Stimulated activated CD4-positive, alpha-beta T cell treated with anti-CD3 and anti-CD28 coated beads, TNF-alpha, amount 100 ng/mL, for 4 hours (primary cell): ENCODE measurements at regions not wholly inside any gene's neighbourhood (a gene's known extent, or its start where the extent isn't known, plus 50 kb on each side); places are given as distances from the start of the nearest gene placed in this dataset.
"Not testable (repeated sequence)": the region's sequence is repeated elsewhere in the genome, so short reads cannot be mapped to it uniquely, and the experiment has no call there.

Experiments
- DNase-seq, 3 experiments: peaks; one replicate each; pipeline ENCODE4 v3.0.0-alpha.2; 2020; ENCODE audit warnings: low read depth in 3 of 3

DNA sequence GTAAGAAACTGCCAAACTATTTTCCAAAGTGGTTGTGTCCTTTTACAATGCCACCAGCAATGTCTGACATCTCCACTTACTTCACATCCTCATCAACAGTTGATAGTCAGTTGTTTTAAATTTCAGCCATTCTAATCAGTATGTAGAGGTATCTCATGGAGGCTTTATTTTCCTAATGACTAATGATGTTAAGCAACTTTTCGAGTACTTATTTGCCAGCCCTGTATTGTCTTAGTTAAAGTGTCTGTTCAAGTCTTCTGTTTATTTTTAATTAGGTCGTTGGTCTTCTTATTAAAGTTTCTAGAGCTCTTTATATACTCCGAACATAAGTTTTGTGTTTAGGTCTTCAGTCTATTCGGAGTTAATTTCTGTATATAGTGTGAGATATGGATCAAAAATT lies 54.9 kb upstream of the NBPF12 start:
- DNase-seq: not testable (repeated sequence)

DNA sequence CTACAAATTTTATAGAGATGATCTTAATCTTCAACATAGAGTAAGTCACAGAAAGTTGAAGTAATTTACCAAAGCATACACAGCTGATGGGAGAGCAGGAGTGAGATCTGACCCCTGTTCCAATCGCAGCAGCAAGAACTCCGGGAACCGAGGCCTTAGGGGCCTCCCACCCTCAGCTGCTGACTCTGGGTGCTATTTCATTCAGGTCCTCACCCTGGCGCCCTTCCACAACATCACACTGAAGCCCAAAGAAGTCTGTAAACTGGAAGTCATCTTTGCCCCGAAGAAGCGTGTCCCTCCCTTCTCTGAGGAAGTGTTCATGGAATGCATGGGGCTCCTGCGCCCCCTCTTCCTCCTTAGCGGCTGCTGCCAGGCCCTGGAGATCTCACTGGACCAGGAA lies 57.0 kb upstream of the NBPF12 start:
- not testable (repeated sequence) for DNase-seq

DNA sequence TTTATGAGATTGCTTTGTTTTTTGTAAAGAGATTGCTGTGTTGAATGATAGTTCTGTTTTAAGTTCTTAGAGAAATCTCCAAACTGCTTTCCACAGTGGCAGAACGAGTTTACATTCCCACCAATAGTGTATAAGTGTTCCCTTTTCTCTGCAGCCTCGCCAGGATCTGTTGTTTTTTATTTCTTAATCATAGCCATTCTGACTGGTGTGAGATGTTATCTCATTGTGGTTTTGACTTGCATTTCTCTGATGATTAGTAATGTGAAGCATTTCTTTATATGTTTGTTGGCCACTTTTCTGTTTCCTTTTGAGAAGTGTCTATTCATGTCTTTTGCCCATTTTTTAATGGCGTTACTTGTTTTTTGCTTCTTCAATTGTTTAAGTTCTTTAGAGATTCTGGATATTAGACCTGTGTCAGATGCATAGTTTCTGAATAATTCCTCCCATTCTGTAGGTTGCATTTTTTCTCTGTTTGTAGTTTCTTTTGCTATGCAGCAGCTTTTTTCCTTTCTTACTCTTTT lies 74.3 kb upstream of the NBPF12 start:
- not testable (repeated sequence) for DNase-seq

DNA sequence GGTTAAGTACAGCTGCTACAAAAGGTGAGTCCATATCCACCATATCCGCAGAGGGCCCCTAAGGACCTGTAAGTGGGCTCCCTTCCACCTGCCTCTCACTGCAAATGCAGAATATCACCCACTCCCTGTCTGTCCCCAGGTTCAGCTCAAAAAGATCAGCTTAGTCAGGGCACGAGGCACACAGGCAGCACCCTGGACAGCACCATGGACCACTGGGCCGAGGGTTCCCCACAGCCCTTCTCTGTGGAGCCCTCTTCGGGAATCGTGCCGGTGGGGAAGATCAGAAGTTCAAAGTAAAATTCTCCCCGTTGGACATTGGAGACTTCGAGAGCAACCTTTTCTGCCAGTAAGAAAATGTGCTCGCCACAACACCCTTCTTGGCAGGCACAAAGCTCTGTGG lies 85.0 kb upstream of the NBPF12 start:
- DNase-seq: not testable (repeated sequence)

DNA sequence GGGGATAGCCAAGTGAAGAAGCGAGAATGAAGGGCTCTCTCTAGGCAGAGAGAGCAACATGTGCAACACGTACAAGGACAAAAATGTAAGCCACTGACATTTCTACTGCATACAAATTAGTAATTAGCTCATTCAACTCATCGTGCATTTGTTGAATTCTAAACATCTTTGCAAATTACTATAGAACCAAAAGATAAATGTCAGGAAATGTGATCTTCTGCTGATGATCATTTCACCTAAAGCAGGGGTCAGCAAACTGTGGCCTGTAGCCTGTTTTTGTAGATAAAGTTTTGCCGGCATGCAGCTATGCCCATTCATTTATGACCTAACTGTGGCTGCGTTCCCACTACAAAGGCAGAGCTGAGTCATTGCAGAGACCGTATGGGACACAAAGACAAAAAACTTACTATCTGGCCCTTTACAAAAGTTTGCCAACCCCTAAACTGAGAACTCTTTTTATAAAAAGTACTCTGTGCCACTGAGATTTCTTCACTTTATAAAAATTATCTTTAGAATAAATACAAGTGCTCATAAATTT lies 87.7 kb upstream of the NBPF12 start:
- DNase-seq: not testable (repeated sequence)

DNA sequence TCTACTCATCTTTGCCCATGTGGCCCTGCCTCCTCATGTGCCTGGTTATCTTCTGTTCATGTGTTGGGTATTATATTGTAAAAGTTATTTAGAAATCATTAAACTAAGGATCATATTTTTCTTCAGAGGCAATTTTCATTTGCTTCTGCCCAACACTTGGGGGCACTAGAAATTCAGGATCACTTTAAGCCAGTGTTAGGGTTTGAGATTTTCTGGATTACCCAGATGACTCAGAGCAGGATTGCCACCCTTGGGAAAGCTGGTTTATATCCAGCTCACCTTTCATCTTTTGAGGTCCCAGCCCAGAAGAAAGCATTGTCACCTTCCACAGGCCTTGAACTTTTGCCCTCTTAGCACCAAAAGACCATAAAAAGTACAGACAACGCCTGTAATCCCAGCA lies 99.4 kb upstream of the NBPF12 start:
- not testable (repeated sequence) for DNase-seq

DNA sequence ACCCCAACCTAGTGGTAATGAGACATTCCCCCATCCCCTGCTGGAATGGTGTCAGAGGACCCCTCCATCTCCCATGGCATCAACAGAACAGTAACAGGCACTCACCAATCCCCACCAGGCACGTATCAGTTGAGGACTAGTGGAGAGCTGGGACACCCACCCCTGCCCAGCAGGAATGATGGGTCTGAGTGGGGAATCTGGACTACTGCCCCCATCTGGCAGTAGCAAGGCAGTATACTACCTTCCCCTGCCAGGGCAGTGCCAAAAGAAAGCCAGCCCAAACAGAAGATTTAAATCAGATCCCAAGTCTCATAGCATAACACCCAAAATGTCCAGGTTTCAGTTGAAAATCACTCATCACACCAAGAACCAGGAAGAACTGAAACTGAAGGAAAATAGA lies 111.2 kb upstream of the NBPF12 start:
- DNase-seq: not testable (repeated sequence)

DNA sequence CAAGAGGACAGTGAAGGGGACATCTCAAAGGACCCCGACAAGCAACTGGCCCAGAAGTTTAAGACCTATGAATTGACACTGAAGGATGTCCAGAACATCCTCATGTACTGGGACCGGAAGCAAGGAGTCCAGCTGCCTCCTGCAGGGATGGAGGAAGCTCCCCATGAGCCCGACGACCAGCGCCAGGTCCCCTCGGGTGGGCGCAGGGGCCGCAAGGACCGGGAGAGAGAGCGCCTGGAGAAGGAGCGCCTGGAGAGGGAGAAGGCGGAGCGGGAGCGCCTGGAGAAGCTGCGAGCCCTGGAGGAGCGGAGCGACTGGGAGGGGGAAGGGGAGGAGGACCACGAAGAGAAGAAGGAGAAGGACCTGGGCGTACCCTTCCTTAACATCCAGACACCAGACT lies 143.9 kb upstream of the NBPF12 start:
- DNase-seq: not testable (repeated sequence)

DNA sequence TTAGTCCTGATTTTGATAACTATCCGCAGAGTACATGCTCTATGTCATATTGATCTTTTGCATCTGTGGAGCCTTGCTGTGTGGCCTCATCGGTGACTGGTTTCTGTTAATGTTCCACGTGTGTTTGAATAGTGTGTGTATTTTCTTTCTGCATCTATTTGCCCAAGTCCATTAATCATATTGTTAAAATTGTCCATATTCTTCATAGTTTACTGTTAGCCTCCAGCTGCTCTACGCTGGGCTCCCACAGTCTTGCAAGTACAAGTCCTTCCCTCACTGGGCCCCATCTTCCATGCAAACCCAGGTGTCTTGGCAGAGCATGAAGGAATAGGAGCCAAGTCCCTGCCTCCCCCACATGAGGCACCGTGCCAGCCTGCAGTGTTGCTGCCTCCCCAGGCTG lies 145.4 kb upstream of the NBPF12 start:
- not testable (repeated sequence) for DNase-seq

DNA sequence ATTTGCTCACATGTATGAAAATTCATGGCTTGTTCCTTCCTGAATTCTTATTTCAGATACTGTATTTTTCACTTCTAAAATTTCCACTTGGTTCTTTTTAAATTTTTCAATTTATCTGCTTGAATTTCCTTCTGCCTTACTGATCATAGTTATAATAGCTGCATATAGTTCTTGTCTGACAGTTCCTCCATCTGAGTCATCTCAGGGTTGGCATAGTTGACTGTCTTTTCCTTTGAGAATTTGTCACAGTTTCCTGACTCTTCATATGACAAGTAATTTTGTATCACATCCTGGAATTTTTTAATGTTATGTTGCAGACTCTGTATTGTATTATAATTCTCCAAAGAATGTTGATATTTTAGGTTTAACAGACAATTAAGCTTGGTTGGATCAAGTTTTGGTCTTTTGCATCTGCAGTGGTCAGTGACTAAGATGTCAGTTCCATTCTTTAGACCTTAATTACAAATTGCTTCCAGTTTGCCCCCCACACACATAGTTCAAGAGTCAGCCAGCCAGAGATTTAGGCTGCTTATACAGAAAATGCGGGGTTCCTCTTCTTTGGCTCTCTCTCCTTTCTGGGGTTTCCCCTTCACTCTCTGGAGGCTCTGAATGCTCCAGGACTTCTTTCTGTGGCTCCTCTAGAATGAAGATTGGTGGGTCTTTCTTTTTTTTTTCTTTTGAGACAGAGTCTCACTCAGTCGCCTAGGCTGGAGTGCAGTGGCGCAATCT lies 153.7 kb upstream of the NBPF12 start:
- DNase-seq: not testable (repeated sequence)

DNA sequence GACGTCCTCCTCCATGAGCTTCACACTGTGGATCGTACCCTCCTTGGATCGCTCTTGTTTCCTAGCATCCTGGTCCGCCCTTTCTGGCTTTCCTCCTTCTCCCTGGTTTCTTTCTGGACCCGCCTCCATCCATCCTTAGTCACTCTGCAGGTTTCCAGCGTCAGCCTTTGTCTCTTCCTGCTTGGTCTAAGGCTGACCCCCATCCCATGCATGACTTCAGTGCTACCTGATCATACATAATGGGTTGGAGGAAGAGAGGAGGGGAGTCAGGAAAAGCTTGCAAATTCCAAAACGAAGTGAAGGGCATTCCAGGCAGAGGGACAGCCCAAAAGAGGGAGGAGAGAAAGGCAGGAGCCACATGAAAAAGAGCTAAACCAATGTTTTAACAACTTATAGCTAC lies 156.9 kb upstream of the NBPF12 start:
- not testable (repeated sequence) for DNase-seq

DNA sequence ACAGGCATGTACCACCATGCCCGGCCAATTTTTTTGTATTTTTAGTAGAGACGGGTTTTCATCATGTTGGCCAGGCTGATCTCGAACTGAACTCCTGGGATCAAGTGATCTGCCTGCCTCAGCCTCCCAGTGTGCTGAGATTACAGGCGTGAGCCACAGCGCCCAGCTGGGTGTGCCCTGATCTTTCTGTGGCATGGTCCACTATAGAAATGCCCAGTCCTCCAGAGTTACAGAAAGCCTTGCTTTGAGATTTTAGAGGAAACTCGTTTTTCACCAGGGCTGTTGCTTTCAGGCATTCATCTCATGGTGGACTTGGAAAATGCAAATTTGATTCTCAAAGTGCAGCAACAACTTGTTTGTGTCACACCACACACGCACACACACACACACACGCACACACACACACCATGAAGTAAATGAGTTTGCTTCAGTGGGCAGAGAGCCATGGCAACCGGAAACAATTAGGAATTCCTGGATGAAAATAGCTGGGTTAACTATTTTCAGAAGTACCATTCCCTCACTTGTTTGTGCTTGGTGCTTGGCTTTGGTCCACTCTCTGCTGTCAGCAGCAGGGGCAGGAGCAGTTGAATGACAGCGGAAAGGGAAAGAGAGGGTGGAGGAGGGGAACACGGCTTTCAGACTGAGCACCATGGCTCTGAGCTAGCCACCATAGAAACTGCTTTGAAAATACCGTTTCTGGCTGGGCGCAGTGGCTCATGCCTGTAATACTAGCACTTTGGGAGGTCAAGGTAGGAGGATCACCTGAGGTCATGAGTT lies 160.1 kb upstream of the NBPF12 start:
- DNase-seq: not testable (repeated sequence)

DNA sequence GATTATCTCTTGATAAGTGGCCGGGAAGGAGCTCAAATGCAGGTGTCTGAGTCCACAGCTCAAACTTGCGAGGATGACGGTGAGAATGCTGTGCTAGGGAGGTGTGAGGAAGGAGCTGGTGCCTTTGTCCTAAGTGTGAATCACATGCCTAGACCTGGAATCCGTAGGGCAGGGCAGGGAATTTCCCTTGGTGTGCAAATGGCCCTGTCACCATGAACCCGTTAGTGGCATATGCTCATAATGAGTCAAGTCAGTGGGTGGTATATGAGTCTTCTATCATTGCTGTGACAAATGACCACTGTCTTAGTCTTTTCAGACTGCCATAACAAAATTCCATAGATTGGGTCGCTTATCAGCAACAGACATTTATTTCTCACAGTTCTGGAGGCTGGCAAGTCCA lies 163.1 kb upstream of the NBPF12 start:
- not testable (repeated sequence) for DNase-seq

DNA sequence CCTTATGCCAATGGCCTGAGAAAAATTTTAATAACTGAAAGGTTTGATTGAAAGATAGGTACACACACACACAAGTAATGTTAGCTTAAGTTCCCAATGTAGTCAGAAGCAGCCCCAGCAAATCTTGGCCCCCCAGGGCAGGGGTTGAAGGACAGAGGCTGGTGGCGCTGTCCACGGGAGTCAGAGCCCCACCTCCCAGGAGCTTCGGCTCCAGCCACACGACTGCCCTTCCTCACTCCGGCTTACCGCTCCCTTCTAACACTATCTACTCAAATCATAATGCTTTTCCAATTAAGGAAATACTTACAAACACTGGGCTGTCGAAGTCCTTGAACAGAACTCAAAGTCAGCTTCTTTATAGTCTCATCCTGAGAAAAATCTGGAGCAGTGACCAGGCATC lies 163.9 kb upstream of the NBPF12 start:
- not testable (repeated sequence) for DNase-seq

DNA sequence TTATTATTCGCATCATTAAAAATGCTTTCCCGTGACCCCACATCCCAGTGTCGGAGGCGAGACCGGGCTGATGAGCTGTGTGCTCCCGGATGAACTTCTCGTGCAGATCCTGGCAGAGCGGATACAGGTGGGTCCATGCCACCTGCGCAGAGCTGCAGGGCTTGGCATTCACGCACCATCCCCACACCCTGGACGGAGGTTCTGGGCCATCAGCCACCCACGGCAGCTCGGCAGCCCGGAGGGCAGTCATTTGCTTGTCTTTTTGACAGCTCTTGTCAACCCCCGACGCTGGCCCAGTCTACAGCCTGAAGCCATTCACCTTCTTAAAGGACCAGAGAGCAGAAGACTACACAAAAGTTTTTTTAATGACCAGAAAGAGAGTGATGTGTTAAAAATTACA lies 166.7 kb upstream of the NBPF12 start:
- DNase-seq: not testable (repeated sequence)

DNA sequence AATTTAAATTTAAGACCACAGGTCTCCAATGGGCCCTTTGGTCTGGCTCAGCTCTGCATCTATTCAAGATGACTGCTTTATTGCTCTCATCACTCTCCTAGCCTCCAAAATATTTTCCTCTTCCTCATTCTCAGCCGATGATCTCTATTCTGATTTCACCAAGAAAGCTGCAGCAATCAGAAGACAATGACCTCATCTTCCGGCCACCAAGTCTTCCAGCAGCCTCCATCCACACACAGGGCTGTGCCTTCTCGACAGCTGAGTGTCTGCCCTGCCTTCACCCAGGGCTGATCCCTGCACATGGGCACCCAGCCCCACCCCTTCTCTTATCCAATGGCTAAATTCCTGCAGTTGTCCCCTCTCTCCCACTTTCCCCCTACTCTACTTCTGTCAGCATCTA lies 167.1 kb upstream of the NBPF12 start:
- not testable (repeated sequence) for DNase-seq

DNA sequence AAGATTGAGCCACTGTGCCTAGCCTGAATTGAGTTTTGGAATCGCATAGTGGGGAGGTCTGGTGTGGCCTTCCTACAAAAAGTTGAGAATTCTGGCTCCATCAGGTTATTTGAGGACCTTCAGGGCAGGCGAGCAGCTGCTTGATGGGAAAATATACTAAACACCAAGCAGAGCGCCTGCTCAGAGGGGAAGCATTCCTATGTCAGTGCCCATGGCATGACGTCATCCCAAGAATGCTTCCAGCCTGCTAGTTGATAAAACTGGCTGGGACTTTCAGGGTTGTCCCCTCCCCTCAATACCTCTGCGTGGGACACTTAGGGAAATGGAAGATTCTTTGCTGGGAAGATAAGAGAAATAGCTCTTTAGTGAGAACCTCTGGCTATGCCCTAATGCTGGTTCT lies 174.9 kb upstream of the NBPF12 start:
- not testable (repeated sequence) for DNase-seq

DNA sequence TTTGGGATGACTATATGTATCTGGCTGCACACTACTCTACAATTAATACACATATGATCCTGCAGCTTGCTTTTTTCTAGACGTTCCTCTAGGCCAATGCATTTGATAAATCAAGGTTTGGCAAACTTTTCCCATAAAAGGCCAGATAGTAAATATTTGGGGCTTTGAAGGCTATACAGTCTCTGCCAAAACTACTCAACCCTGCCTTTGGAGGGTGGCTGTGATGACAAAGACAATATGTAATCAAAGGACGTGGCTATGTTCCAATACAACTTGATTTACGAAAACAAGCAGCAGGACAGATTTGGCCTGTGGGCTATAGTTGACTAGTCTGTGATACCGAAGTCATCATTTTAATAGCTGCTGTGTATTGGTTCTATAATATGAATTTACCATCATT lies 181.3 kb upstream of the NBPF12 start:
- DNase-seq: not testable (repeated sequence)

DNA sequence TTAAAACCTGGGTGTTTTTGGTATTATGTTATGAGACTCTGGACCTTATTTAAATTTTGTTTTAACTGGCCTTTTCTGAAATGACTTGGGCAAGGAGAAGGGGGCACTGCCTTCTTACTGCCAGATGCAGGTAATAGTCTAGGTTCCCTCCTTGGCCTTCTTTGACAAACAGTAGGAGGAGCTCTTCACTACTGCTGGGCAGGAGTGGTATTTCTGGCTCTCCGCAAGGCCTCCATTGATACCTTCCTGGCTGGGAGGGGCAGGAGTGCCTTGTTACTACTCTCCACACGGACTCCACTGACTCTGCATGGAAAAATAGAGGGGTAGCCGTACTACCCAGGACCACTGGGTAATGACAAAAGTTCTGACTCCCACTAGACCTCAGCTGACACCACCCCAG lies 189.4 kb upstream of the NBPF12 start:
- DNase-seq: not testable (repeated sequence)

DNA sequence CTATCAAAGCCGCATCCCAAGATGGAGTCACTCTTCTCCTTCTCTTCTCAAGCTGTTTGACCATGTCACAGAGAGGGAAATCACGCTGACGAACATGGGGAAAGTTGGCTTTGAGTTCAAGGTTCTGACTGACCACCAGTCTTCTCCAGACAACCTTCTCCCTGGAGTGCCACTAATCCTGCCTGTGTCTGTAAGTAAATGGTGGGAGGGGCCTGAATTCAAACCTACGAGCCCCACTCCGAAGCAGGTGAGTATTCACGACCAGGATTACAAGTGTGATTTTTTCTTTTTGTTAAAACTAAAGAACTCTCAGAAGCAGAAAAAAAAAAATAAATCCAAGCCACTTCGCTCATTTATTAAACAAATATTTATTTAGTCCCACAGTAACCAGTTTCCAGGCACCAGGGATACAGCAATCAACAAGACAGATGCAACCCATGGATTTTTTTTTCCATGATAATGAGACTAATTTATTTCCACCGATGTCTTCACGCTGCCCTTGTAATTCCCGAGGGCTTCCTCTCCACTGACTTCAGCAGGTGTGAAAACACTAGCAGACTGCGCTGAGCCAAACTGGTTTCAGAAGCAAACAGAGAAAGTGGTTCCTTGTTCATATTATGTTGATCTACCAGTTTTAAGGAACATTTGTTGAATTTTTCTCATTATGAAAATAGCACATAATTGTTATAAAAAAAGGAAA lies 206.0 kb upstream of the NBPF12 start:
- not testable (repeated sequence) for DNase-seq

DNA sequence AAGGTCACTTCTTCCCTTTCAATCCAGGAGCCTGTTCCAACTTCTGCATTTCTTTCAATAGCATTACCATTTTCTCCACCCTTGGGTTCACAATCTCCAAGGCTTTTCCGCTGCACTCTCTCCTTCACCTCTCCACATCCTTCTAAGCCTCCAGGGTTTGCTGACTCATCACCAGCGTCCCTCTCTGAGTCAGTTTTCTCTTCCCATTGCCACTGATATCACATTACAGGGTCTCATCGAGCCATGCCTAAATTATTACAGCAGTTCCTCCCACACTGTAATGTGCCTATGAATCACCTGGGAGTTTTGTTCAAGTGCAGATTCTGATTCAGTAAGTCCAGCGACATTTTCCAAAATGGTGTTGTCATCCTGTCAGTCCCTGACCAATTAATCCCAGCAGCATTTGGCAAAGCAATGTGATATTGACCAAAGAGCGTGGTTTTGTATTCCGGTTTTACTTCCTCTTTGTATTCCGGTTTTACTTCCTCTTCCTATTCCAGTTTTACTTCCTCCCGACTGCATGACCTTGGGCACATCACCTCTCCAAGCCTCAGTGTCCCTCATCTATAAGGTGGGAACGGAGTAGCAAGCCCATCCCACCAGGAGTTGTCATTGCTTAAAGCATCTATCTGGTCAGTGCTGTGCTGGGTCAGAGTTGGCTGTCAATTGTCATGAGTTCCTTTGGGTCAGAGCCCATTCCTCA lies 208.3 kb upstream of the NBPF12 start:
- DNase-seq: not testable (repeated sequence)
